COLO668 (cell line): ENCODE measurements at regions not wholly inside any gene's neighbourhood (a gene's known extent, or its start where the extent isn't known, plus 50 kb on each side); places are given as distances from the start of the nearest gene placed in this dataset.
"Not testable (repeated sequence)": the region's sequence is repeated elsewhere in the genome, so short reads cannot be mapped to it uniquely, and the experiment has no call there.

Source experiments
- DNase-seq: peaks from one replicate; lab custom pipeline; 2025; ENCODE audit not compliant: unreplicated experiment; lab: John Stamatoyannopoulos, UW

- DNase-seq, result no peak
These were observed 50.6 kb upstream of the SLC44A3 start for GRCh38 chr1:94769551-94769950.

- no peak for DNase-seq
These were observed 52.1 kb upstream of the SLC44A3 start for GRCh38 chr1:94768036-94768435.

- DNase-seq, result no peak
These were observed 54.2 kb upstream of the SLC44A3 start for GRCh38 chr1:94765958-94766357.

GRCh38 chr1:94759188-94759587 lies 61.0 kb upstream of the SLC44A3 start:
- DNase-seq, result no peak

- DNase-seq, result no peak
These were observed 62.2 kb upstream of the SLC44A3 start for GRCh38 chr1:94757931-94758330.

- DNase-seq, result no peak
These were observed 64.5 kb upstream of the SLC44A3 start for GRCh38 chr1:94755675-94756074.

GRCh38 chr1:94755016-94755415 lies 65.1 kb upstream of the SLC44A3 start:
- not testable (repeated sequence) for DNase-seq

- DNase-seq, result no peak
These were observed 65.6 kb upstream of the SLC44A3 start for GRCh38 chr1:94754570-94754969.

GRCh38 chr1:94754095-94754494 lies 66.1 kb upstream of the SLC44A3 start:
- DNase-seq, result no peak

- no peak for DNase-seq
These were observed 66.8 kb upstream of the SLC44A3 start for GRCh38 chr1:94753171-94753972.

GRCh38 chr1:94751483-94751882 lies 68.7 kb upstream of the SLC44A3 start:
- DNase-seq, result not testable (repeated sequence)

- no peak for DNase-seq
These were observed 73.3 kb upstream of the SLC44A3 start for GRCh38 chr1:94746635-94747525.

- no peak for DNase-seq
These were observed 74.4 kb upstream of the SLC44A3 start for GRCh38 chr1:94745742-94746141.

- no peak for DNase-seq
These were observed 76.3 kb upstream of the SLC44A3 start for GRCh38 chr1:94743862-94744261.

- no peak for DNase-seq
These were observed 78.2 kb upstream of the SLC44A3 start for GRCh38 chr1:94741996-94742395.

- no peak for DNase-seq
These were observed 78.6 kb upstream of the SLC44A3 start for GRCh38 chr1:94741510-94741909.

GRCh38 chr1:94739521-94740061 lies 80.6 kb upstream of the SLC44A3 start:
- no peak for DNase-seq

- no peak for DNase-seq
These were observed 81.8 kb upstream of the SLC44A3 start for GRCh38 chr1:94738371-94738770.

- no peak for DNase-seq
These were observed 82.8 kb upstream of the SLC44A3 start for GRCh38 chr1:94737124-94737998.

GRCh38 chr1:94736549-94736948 lies 83.6 kb upstream of the SLC44A3 start:
- no peak for DNase-seq

- no peak for DNase-seq
These were observed 84.1 kb upstream of the SLC44A3 start for GRCh38 chr1:94736073-94736472.
